HepG2 (cell line): ENCODE measurements at regions not wholly inside any gene's neighbourhood (a gene's known extent, or its start where the extent isn't known, plus 50 kb on each side); places are given as distances from the start of the nearest gene placed in this dataset.

Source experiments
- ATAC-seq: fragments of 200-7000 bp; cut with Tn5 transposase; 3 replicates; pipeline ENCODE4 v1.9.1; 2020; ENCODE audit warnings: mild to moderate bottlenecking, moderate library complexity
- BruUV-seq: library from RNA; stranded (reverse); fragments of 400-500 nt; replicated peaks from 2 replicates; lab custom pipeline; 2021; lab: Mats Ljungman, UMichigan
- CTCF ChIA-PET: fragments of 300-600 bp; formaldehyde crosslinking; extraction: SDS; loops from one replicate; lab custom pipeline; 2021; ENCODE audit warnings: low total read pairs, inconsistent platforms, low intra/inter-chr PET ratio; lab: Yijun Ruan, JAX
- POLR2A ChIA-PET: fragments of 350-600 bp; sonication (Branson Sonifier 250); formaldehyde crosslinking; loops from one replicate; lab custom pipeline; 2020; ENCODE audit warnings: antibody characterized with exemption, inconsistent platforms; lab: Yijun Ruan, JAX
- DNase-seq: peaks from one replicate; pipeline ENCODE4 v3.0.0-alpha.2; 2015; ENCODE audit warnings: low spot score
- FAIRE-seq: peaks from 3 replicates; lab custom pipeline; 2011; peaks lifted over from hg19 to GRCh38; lab: Jason Lieb, UNC
- H2AFZ ChIP-seq: one replicate; pipeline ENCODE4 v1.6.1; 2011; ENCODE audit warnings: low read length, inconsistent platforms
- H3K27ac ChIP-seq: fragments of 300-600 bp; 3 replicates; pipeline ENCODE4 v1.8.0; 2011; ENCODE audit warnings: mixed run types, mild to moderate bottlenecking, mixed read lengths, low read length, inconsistent platforms; ENCODE audit not compliant: insufficient read depth; ENCODE audit errors: extremely low read length
- H3K27me3 ChIP-seq, 2 experiments: fragments of 200-600 bp in 1 of 2; 2 replicates in 1 of 2; 3 replicates in 1 of 2; pipeline versions ENCODE4 v1.6.0 to v1.8.0; 2011; ENCODE audit warnings: low read length in 2 of 2, mild to moderate bottlenecking in 2 of 2, moderate library complexity in 2 of 2, inconsistent platforms in 1 of 2; ENCODE audit not compliant: insufficient read depth in 2 of 2, control insufficient read depth in 1 of 2
- H3K36me3 ChIP-seq, 2 experiments: fragments of 200-600 bp in 1 of 2; replicated peaks in 1 of 2; 2 replicates in 1 of 2; 3 replicates in 1 of 2; pipeline versions ENCODE4 v1.5.1 to v1.8.0; 2011; ENCODE audit warnings: low read length in 2 of 2, inconsistent platforms in 1 of 2; ENCODE audit not compliant: insufficient read depth in 2 of 2, control insufficient read depth in 1 of 2
- H3K4me1 ChIP-seq: 2 replicates; pipeline ENCODE4 v1.5.1; 2012; ENCODE audit warnings: low read length, inconsistent platforms; ENCODE audit not compliant: insufficient read depth
- H3K4me2 ChIP-seq: 2 replicates; pipeline ENCODE4 v1.6.0; 2011; ENCODE audit warnings: low read depth, low read length, inconsistent platforms
- H3K4me3 ChIP-seq, 3 experiments: fragments of 200-600 bp in 1 of 3; sonication (generic), shearing (Covaris generic) in 1 of 3; replicated peaks in 1 of 3; 2 replicates each; pipeline ENCODE4 v1.5.1; 2011 to 2016; ENCODE audit warnings: low read length in 3 of 3, inconsistent platforms in 2 of 3, low read depth in 2 of 3, mild to moderate bottlenecking in 2 of 3, control low read depth in 1 of 3, mixed read lengths in 1 of 3; ENCODE audit not compliant: insufficient read depth in 1 of 3
- H3K79me2 ChIP-seq: one replicate; pipeline ENCODE4 v1.6.1; 2011; ENCODE audit warnings: low read length, inconsistent platforms; ENCODE audit not compliant: insufficient read depth
- H3K9ac ChIP-seq: 2 replicates; pipeline ENCODE4 v1.6.0; 2011; ENCODE audit warnings: mild to moderate bottlenecking, low read depth, low read length, inconsistent platforms; ENCODE audit not compliant: insufficient read depth
- H3K9me3 ChIP-seq: 2 replicates; pipeline ENCODE4 v1.5.1; 2012; ENCODE audit warnings: mild to moderate bottlenecking, low read length
- H4K20me1 ChIP-seq: 2 replicates; pipeline ENCODE4 v1.6.0; 2011; ENCODE audit warnings: inconsistent platforms, mild to moderate bottlenecking, low read length, moderate library complexity; ENCODE audit not compliant: insufficient read depth
- AHR ChIP-seq: IDR thresholded peaks from 2 replicates; pipeline ENCODE4 v1.6.1; 2018; ENCODE audit warnings: missing genetic modification reagents, missing compliant biosample characterization
- CHD4 ChIP-seq: fragments of 200-600 bp; sonication (generic); IDR thresholded peaks from 2 replicates; pipeline ENCODE4 v1.7.0; 2017; ENCODE audit warnings: mild to moderate bottlenecking, low read length, borderline replicate concordance
- JARID2 ChIP-seq: sonication (generic); formaldehyde crosslinking; IDR thresholded peaks from 2 replicates; pipeline ENCODE4 v1.8.1; 2023; ENCODE audit warnings: missing genetic modification reagents, inconsistent platforms; ENCODE audit not compliant: insufficient replicate concordance
- PPARG ChIP-seq: conservative IDR thresholded peaks from 2 replicates; pipeline ENCODE4 v1.6.1; 2016; ENCODE audit warnings: missing biosample characterization, missing genetic modification reagents
- RAD21 ChIP-seq: fragments of 450-650 bp; formaldehyde crosslinking; IDR thresholded peaks from 2 replicates; pipeline ENCODE4 v1.5.0; 2020; ENCODE audit warnings: mild to moderate bottlenecking
- SMC3 ChIP-seq: IDR thresholded peaks from 2 replicates; pipeline ENCODE4 v1.6.1; 2011; ENCODE audit warnings: low read length, improper control_type of control experiment
- TCF7L2 ChIP-seq: IDR thresholded peaks from 2 replicates; pipeline ENCODE4 v1.6.1; 2011; ENCODE audit warnings: mild to moderate bottlenecking, low read depth, low read length, moderate library complexity
- ZNF660 ChIP-seq: sonication (generic); formaldehyde crosslinking; IDR thresholded peaks from 2 replicates; pipeline ENCODE4 v1.5.1; 2020; ENCODE audit warnings: mild to moderate bottlenecking, low read depth, missing genetic modification reagents, borderline replicate concordance
- ZNF878 ChIP-seq: sonication (generic); formaldehyde crosslinking; IDR thresholded peaks from 2 replicates; pipeline ENCODE4 v1.8.1; 2023; ENCODE audit warnings: mild to moderate bottlenecking, missing genetic modification reagents, moderate library complexity
- ZSCAN25 ChIP-seq: sonication (generic); formaldehyde crosslinking; IDR thresholded peaks from 2 replicates; pipeline ENCODE4 v1.8.0; 2022; ENCODE audit warnings: mild to moderate bottlenecking, missing genetic modification reagents
- WGBS: methylation state at CpG from one replicate; pipeline ENCODE4 v1.1.6; 2017; ENCODE audit warnings: low lambda C conversion rate; 5-methylcytosine and 5-hydroxymethylcytosine counted together
- in situ Hi-C: cut with HindIII; loops from 2 replicates; pipeline ENCODE4 v1.10.0; 2017; ENCODE audit warnings: low pct_unique_long_range_greater_than_20kb; ENCODE audit not compliant: extremely low pct_ligation_motif_present
- intact Hi-C: fragments of 100-400 bp; cut with micrococcal nuclease; formaldehyde crosslinking; loops from one replicate; pipeline ENCODE4 v1.10.0; 2022; ENCODE audit not compliant: unreplicated experiment
- TF ChIP-seq, protein P1 (sequence below): IDR thresholded peaks from 2 replicates; pipeline ENCODE4 v1.6.1; 2012; ENCODE audit warnings: low read depth, low read length, improper control_type of control experiment
- TF ChIP-seq, protein P2 (sequence below): sonication (generic); formaldehyde crosslinking; IDR thresholded peaks from 2 replicates; pipeline ENCODE4 v1.4.0; 2020; ENCODE audit warnings: mild to moderate bottlenecking, low read depth, missing genetic modification reagents
- TF ChIP-seq, protein P3 (sequence below): sonication (generic); formaldehyde crosslinking; IDR thresholded peaks from 2 replicates; pipeline ENCODE4 v1.4.0; 2020; ENCODE audit warnings: mild to moderate bottlenecking, missing genetic modification reagents
- TF ChIP-seq, protein P4 (sequence below): fragments of 450-650 bp; IDR thresholded peaks from 2 replicates; pipeline ENCODE4 v1.6.1; 2016

DNA sequence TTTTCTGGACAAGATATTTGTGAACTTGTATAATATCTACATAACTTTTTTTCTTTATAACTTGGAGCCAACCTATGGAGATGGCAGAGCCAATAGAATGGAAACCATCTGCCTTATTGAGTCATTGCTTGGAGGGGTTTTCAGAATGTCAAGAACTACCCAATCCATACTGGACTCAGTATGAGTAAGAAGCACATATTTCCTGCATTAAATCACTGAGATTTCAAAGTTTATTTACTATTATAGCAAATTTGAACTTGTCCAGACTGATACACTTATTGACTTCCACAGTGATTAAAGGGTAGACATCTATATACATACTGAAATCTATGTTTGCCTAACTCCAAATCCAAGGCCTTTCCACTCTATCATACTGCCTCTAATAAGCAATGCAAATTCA, 704.0 kb downstream of the KCNA4 start:
- H3K4me2 ChIP-seq: no peak overlapping the region
- FAIRE-seq (no peak), DNase-seq (no peak), ATAC-seq (no peak)
- TF ChIP-seq, protein P1, sequence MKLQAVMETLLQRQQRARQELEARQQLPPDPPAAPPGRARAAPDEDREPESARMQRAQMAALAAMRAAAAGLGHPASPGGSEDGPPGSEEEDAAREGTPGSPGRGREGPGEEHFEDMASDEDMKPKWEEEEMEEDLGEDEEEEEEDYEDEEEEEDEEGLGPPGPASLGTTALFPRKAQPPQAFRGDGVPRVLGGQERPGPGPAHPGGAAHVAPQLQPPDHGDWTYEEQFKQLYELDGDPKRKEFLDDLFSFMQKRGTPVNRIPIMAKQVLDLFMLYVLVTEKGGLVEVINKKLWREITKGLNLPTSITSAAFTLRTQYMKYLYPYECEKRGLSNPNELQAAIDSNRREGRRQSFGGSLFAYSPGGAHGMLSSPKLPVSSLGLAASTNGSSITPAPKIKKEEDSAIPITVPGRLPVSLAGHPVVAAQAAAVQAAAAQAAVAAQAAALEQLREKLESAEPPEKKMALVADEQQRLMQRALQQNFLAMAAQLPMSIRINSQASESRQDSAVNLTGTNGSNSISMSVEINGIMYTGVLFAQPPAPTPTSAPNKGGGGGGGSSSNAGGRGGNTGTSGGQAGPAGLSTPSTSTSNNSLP: 0 out of 2 replicates have a peak, but pooled peaks have one; percentile 12
- TF ChIP-seq, protein P2, sequence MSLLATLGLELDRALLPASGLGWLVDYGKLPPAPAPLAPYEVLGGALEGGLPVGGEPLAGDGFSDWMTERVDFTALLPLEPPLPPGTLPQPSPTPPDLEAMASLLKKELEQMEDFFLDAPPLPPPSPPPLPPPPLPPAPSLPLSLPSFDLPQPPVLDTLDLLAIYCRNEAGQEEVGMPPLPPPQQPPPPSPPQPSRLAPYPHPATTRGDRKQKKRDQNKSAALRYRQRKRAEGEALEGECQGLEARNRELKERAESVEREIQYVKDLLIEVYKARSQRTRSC (CRISPR knock-in tag): no peak
- TF ChIP-seq CHD4 (no peak), RAD21 (no peak)
- H2AFZ ChIP-seq: no peak overlapping the region
- ChIA-PET CTCF (no interaction called here), POLR2A (no interaction called here)
- in situ Hi-C loops: no loop called here
- no peaks in the 10 kb centered on the region for H3K9me3 ChIP-seq
- H3K4me3 ChIP-seq: no peak overlapping the region
- no peaks in the 10 kb centered on the region for H3K36me3 ChIP-seq
- no peaks in the 10 kb centered on the region for H3K27me3 ChIP-seq
- no TSS peak for BruUV-seq
- no peak overlapping the region for H3K9ac ChIP-seq
- H4K20me1 ChIP-seq: no peaks in the 10 kb centered on the region
- no peak overlapping the region for H3K27ac ChIP-seq
- no peaks in the 10 kb centered on the region for H3K79me2 ChIP-seq
- no peaks in the 10 kb centered on the region for H3K4me1 ChIP-seq
- intact Hi-C loops: no loop called here

- CTCF ChIA-PET: no interaction called here
- DNase-seq (no peak), ATAC-seq (peak; percentile 43; the same call in 1 of the 3 replicates), FAIRE-seq (no peak)
- no peaks in the 10 kb centered on the region for H3K27me3 ChIP-seq
- TF ChIP-seq PPARG (CRISPR knock-in tag) (no peak), SMC3 (no peak), JARID2 (CRISPR knock-in tag) (no peak), ZNF660 (no peak), AHR (CRISPR knock-in tag) (no peak), ZSCAN25 (no peak), TCF7L2 (no peak), ZNF878 (CRISPR knock-in tag) (no peak)
- TF ChIP-seq, protein P3, sequence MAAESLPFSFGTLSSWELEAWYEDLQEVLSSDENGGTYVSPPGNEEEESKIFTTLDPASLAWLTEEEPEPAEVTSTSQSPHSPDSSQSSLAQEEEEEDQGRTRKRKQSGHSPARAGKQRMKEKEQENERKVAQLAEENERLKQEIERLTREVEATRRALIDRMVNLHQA (CRISPR knock-in tag): no peak
- TF ChIP-seq, protein P4, sequence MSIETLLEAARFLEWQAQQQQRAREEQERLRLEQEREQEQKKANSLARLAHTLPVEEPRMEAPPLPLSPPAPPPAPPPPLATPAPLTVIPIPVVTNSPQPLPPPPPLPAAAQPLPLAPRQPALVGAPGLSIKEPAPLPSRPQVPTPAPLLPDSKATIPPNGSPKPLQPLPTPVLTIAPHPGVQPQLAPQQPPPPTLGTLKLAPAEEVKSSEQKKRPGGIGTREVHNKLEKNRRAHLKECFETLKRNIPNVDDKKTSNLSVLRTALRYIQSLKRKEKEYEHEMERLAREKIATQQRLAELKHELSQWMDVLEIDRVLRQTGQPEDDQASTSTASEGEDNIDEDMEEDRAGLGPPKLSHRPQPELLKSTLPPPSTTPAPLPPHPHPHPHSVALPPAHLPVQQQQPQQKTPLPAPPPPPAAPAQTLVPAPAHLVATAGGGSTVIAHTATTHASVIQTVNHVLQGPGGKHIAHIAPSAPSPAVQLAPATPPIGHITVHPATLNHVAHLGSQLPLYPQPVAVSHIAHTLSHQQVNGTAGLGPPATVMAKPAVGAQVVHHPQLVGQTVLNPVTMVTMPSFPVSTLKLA: no peak
- no peaks in the 10 kb centered on the region for H3K36me3 ChIP-seq
- BruUV-seq: no TSS peak
- H3K9me3 ChIP-seq: no peaks in the 10 kb centered on the region
- 22% methylated on average over 3 of the region's 3 CpGs for WGBS
- H3K4me3 ChIP-seq: no peak overlapping the region
- no peak overlapping the region for H3K9ac ChIP-seq
- no peaks in the 10 kb centered on the region for H3K4me1 ChIP-seq
- H2AFZ ChIP-seq: no peak overlapping the region
- intact Hi-C loops: no loop called here
- H4K20me1 ChIP-seq: no peaks in the 10 kb centered on the region
- H3K27ac ChIP-seq: no peak overlapping the region
- POLR2A ChIA-PET: no interaction called here
- H3K4me2 ChIP-seq: no peak overlapping the region
- no peaks in the 10 kb centered on the region for H3K79me2 ChIP-seq
- in situ Hi-C loops: no loop called here
These were observed 706.0 kb downstream of the KCNA4 start for GRCh38 chr11:29310725-29311342.
